H9 (cell line): ENCODE measurements at regions not wholly inside any gene's neighbourhood (a gene's known extent, or its start where the extent isn't known, plus 50 kb on each side); places are given as distances from the start of the nearest gene placed in this dataset.
A peak's percentile ranks its signal among the peaks of the same experiment; 100 is the strongest.

ENCODE experiments used
- DNase-seq: peaks from one replicate; pipeline ENCODE4 v3.0.0-alpha.2; 2017
- H2AFZ ChIP-seq: one replicate; pipeline ENCODE4 v1.6.1; 2013; ENCODE audit warnings: mild to moderate bottlenecking, low read length, control low read depth, moderate library complexity
- H2AK5ac ChIP-seq: 2 replicates; pipeline ENCODE4 v1.6.1; 2013; ENCODE audit warnings: low read length, control low read depth, mixed read lengths; ENCODE audit not compliant: insufficient read length
- H2BK120ac ChIP-seq: one replicate; pipeline ENCODE4 v1.6.1; 2013; ENCODE audit warnings: low read depth, mild to moderate bottlenecking, low read length, control low read depth, inconsistent platforms; ENCODE audit not compliant: poor library complexity, severe bottlenecking
- H2BK12ac ChIP-seq: 2 replicates; pipeline ENCODE4 v1.6.1; 2013; ENCODE audit warnings: low read length, control low read depth, mixed read lengths, low read depth; ENCODE audit not compliant: insufficient read length
- H2BK15ac ChIP-seq: 2 replicates; pipeline ENCODE4 v1.6.1; 2013; ENCODE audit warnings: low read depth, low read length, control low read depth
- H2BK20ac ChIP-seq: one replicate; pipeline ENCODE4 v1.6.1; 2013; ENCODE audit warnings: low read depth, mild to moderate bottlenecking, low read length, control low read depth, inconsistent platforms; ENCODE audit not compliant: poor library complexity, severe bottlenecking
- H2BK5ac ChIP-seq: 2 replicates; pipeline ENCODE4 v1.6.1; 2013; ENCODE audit warnings: low read length, control low read depth, mixed read lengths; ENCODE audit not compliant: insufficient read length
- H3K14ac ChIP-seq: 2 replicates; pipeline ENCODE4 v1.6.1; 2013; ENCODE audit warnings: low read length, control low read depth; ENCODE audit not compliant: insufficient read depth
- H3K18ac ChIP-seq: 2 replicates; pipeline ENCODE4 v1.6.1; 2013; ENCODE audit warnings: low read depth, mild to moderate bottlenecking, mixed read lengths, low read length, control low read depth; ENCODE audit not compliant: insufficient read length
- H3K23ac ChIP-seq: 2 replicates; pipeline ENCODE4 v1.6.1; 2013; ENCODE audit warnings: low read length, control low read depth, mixed read lengths, low read depth; ENCODE audit not compliant: insufficient read length
- H3K23me2 ChIP-seq: 2 replicates; pipeline ENCODE4 v1.6.1; 2013; ENCODE audit warnings: low read depth, mild to moderate bottlenecking, mixed read lengths, low read length, control low read depth; ENCODE audit not compliant: insufficient read length, poor library complexity, severe bottlenecking
- H3K27ac ChIP-seq: 2 replicates; pipeline ENCODE4 v1.5.1; 2013; ENCODE audit warnings: low read length, control low read depth, mixed read lengths, low read depth; ENCODE audit not compliant: insufficient read length
- H3K27me3 ChIP-seq: 2 replicates; pipeline ENCODE4 v1.6.1; 2013; ENCODE audit warnings: low read length, control low read depth, inconsistent platforms; ENCODE audit not compliant: insufficient read depth
- H3K4ac ChIP-seq: 2 replicates; pipeline ENCODE4 v1.6.1; 2013; ENCODE audit warnings: low read depth, mild to moderate bottlenecking, control low read depth, inconsistent platforms, low read length, moderate library complexity
- H3K4me1 ChIP-seq: 2 replicates; pipeline ENCODE4 v1.6.1; 2013; ENCODE audit warnings: low read length, control low read depth, inconsistent platforms; ENCODE audit not compliant: insufficient read depth
- H3K4me2 ChIP-seq: 2 replicates; pipeline ENCODE4 v1.6.1; 2013; ENCODE audit warnings: low read length, control low read depth, mixed read lengths; ENCODE audit not compliant: insufficient read length, insufficient read depth
- H3K56ac ChIP-seq: 2 replicates; pipeline ENCODE4 v1.6.1; 2013; ENCODE audit warnings: low read depth, mild to moderate bottlenecking, mixed read lengths, low read length, control low read depth; ENCODE audit not compliant: insufficient read length
- H3K79me1 ChIP-seq: 2 replicates; pipeline ENCODE4 v1.6.1; 2013; ENCODE audit warnings: low read depth, mild to moderate bottlenecking, moderate library complexity, low read length, control low read depth, inconsistent platforms; ENCODE audit not compliant: insufficient read depth, poor library complexity, severe bottlenecking
- H3K79me2 ChIP-seq: 2 replicates; pipeline ENCODE4 v1.6.1; 2013; ENCODE audit warnings: low read length, control low read depth, inconsistent platforms; ENCODE audit not compliant: insufficient read depth
- H3K9ac ChIP-seq: 2 replicates; pipeline ENCODE4 v1.6.1; 2013; ENCODE audit warnings: low read length, control low read depth, mixed read lengths; ENCODE audit not compliant: insufficient read length; ENCODE audit errors: extremely low read depth
- H3K9me3 ChIP-seq: one replicate; pipeline ENCODE4 v1.6.1; 2013; ENCODE audit warnings: low read depth, low read length, inconsistent platforms; ENCODE audit not compliant: control insufficient read depth
- H3T11ph ChIP-seq: one replicate; pipeline ENCODE4 v1.6.1; 2013; ENCODE audit warnings: mild to moderate bottlenecking, low read length, control low read depth, inconsistent platforms
- H4K20me1 ChIP-seq: one replicate; pipeline ENCODE4 v1.6.1; 2013; ENCODE audit not compliant: control insufficient read depth, insufficient read length, insufficient read depth
- H4K5ac ChIP-seq: 2 replicates; pipeline ENCODE4 v1.6.1; 2013; ENCODE audit warnings: low read depth, mild to moderate bottlenecking, mixed read lengths, low read length, control low read depth; ENCODE audit not compliant: insufficient read length
- H4K8ac ChIP-seq: replicated peaks from 2 replicates; pipeline ENCODE4 v1.6.1; 2013; ENCODE audit warnings: low read length, control low read depth, mixed read lengths, low read depth; ENCODE audit not compliant: insufficient read length
- H4K91ac ChIP-seq: 2 replicates; pipeline ENCODE4 v1.6.1; 2013; ENCODE audit warnings: low read depth, mild to moderate bottlenecking, moderate library complexity, mixed read lengths, low read length, control low read depth; ENCODE audit not compliant: insufficient read length
- H3K27ac Mint-ChIP-seq, 3 experiments: 2 replicates in 2 of 3; 3 replicates in 1 of 3; pipeline ENCODE4 v1.8.0; 2020 to 2021; ENCODE audit warnings: mixed read lengths in 3 of 3, mild to moderate bottlenecking in 1 of 3, moderate library complexity in 1 of 3
- H3K27me3 Mint-ChIP-seq: 2 replicates; pipeline ENCODE4 v1.8.0; 2021; ENCODE audit warnings: low read depth, mild to moderate bottlenecking, moderate library complexity, mixed read lengths
- H3K36me3 Mint-ChIP-seq, 3 experiments: 2 replicates in 2 of 3; 3 replicates in 1 of 3; pipeline ENCODE4 v1.8.0; 2020 to 2021; ENCODE audit warnings: low read depth in 3 of 3, mixed read lengths in 3 of 3; ENCODE audit not compliant: insufficient read depth in 1 of 3
- H3K4me1 Mint-ChIP-seq, 2 experiments: 2 replicates each; pipeline ENCODE4 v1.8.0; 2020; ENCODE audit warnings: mixed read lengths in 2 of 2
- H3K4me3 Mint-ChIP-seq, 2 experiments: 2 replicates in 1 of 2; 3 replicates in 1 of 2; pipeline ENCODE4 v1.8.0; 2020 to 2021; ENCODE audit warnings: mild to moderate bottlenecking in 2 of 2, mixed read lengths in 2 of 2, moderate library complexity in 1 of 2
- H3K9me3 Mint-ChIP-seq, 2 experiments: 2 replicates in 1 of 2; 3 replicates in 1 of 2; pipeline ENCODE4 v1.8.0; 2020; ENCODE audit warnings: mild to moderate bottlenecking in 2 of 2, mixed read lengths in 2 of 2, moderate library complexity in 1 of 2
- WGBS: extraction: QIAGEN DNeasy Blood & Tissue Kit; methylation state at CpG from one replicate; pipeline ENCODE4 v1.1.7; 2013; ENCODE audit warnings: missing lambda C conversion rate, low lambda C conversion rate, mixed read lengths; ENCODE audit not compliant: insufficient read length; ENCODE audit errors: extremely low coverage; 5-methylcytosine and 5-hydroxymethylcytosine counted together
- TF ChIP-seq, protein P1 (sequence below): fragments of 200-600 bp; sonication (generic); conservative IDR thresholded peaks from 3 replicates; pipeline ENCODE4 v1.8.0; 2021; ENCODE audit warnings: antibody characterized with exemption, mild to moderate bottlenecking

DNA sequence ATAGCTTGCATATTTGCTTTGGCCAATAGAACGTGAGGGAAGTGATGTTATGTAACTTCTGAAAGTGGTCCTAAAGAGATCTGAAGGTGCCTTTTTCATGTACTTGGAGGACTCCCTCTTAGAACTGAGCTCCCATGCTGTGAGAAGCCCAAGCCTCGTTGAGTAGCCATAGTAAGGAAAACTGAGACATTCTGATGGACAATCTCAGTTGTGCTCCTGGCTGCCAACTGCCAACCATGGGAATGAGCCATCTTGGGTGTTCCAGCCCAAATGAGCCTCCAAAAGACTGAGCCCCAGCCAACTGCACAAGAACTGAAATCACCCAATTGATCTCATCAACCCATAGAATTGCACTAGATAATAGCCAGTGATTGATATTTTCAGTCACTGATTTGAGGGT lies 106.7 kb downstream of the MRPL39 start:
- Histone ChIP-seq H2BK120ac (no peak overlapping the region), H3K4ac (no peak overlapping the region), H2AK5ac (no peak overlapping the region), H3K79me2 (no peaks in the 10 kb centered on the region), H2BK15ac (no peak overlapping the region), H3K27me3 (no peaks in the 10 kb centered on the region), H2AFZ (no peak overlapping the region), H3K23ac (no peak overlapping the region), H3K79me1 (no peaks in the 10 kb centered on the region), H4K20me1 (no peaks in the 10 kb centered on the region), H3K9me3 (no peaks in the 10 kb centered on the region), H3K27ac (no peak overlapping the region), H3T11ph (no peak overlapping the region), H4K5ac (no peak overlapping the region), H2BK12ac (no peak overlapping the region), H3K18ac (no peak overlapping the region), H3K14ac (no peak overlapping the region), H4K91ac (no peak overlapping the region), H3K56ac (no peak overlapping the region), H3K23me2 (no peaks in the 10 kb centered on the region), H2BK20ac (no peak overlapping the region), H3K4me1 (no peaks in the 10 kb centered on the region), H4K8ac (no peak overlapping the region), H2BK5ac (no peak overlapping the region), H3K4me2 (no peak overlapping the region), H3K9ac (no peak overlapping the region)
- H3K27me3 Mint-ChIP-seq = no peaks in the 10 kb centered on the region; the same call in 1 of the 2 replicates
- no peak for DNase-seq
- peaks cover 0 to 7% of the 10 kb centered on the region in 2 experiments; a peak in 1 of 5 replicates for H3K9me3 Mint-ChIP-seq
- H3K4me1 Mint-ChIP-seq = no peaks in the 10 kb centered on the region
- no peak overlapping the region for H3K4me3 Mint-ChIP-seq
- 0 out of 7 replicates have a peak overlapping the region, but pooled peaks of 1 of the 3 experiments have one; percentile 32 for H3K27ac Mint-ChIP-seq
- no CpG with 5 or more reads among the region's 2 CpGs for WGBS
- H3K36me3 Mint-ChIP-seq = no peaks in the 10 kb centered on the region
- TF ChIP-seq, protein P1, sequence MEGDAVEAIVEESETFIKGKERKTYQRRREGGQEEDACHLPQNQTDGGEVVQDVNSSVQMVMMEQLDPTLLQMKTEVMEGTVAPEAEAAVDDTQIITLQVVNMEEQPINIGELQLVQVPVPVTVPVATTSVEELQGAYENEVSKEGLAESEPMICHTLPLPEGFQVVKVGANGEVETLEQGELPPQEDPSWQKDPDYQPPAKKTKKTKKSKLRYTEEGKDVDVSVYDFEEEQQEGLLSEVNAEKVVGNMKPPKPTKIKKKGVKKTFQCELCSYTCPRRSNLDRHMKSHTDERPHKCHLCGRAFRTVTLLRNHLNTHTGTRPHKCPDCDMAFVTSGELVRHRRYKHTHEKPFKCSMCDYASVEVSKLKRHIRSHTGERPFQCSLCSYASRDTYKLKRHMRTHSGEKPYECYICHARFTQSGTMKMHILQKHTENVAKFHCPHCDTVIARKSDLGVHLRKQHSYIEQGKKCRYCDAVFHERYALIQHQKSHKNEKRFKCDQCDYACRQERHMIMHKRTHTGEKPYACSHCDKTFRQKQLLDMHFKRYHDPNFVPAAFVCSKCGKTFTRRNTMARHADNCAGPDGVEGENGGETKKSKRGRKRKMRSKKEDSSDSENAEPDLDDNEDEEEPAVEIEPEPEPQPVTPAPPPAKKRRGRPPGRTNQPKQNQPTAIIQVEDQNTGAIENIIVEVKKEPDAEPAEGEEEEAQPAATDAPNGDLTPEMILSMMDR = no peak
